Choroid plexus epithelial cell (primary cell): ENCODE measurements at regions not wholly inside any gene's neighbourhood (a gene's known extent, or its start where the extent isn't known, plus 50 kb on each side); places are given as distances from the start of the nearest gene placed in this dataset.

Experiments
- DNase-seq: peaks from one replicate; pipeline ENCODE4 v3.0.0-alpha.2; 2010; ENCODE audit warnings: low read depth
- H3K4me3 ChIP-seq: 2 replicates; pipeline ENCODE4 v1.5.1; 2011; ENCODE audit warnings: low read depth, mild to moderate bottlenecking, control low read depth, low read length, moderate library complexity
- CTCF ChIP-seq: conservative IDR thresholded peaks from 2 replicates; pipeline ENCODE4 v1.5.1; 2011; ENCODE audit warnings: low read depth, mild to moderate bottlenecking, control low read depth, inconsistent platforms, low read length, moderate library complexity

GRCh38 chr11:109894242-109894641 is 198.9 kb upstream of the ZC3H12C start:
- DNase-seq, result no peak
- TF ChIP-seq CTCF, result no peak
- H3K4me3 ChIP-seq, result no peak overlapping the region

- no peak overlapping the region for H3K4me3 ChIP-seq
- no peak for DNase-seq
- TF ChIP-seq CTCF, result no peak
Observed at GRCh38 chr11:109898592-109898991, 194.6 kb upstream of the ZC3H12C start.

GRCh38 chr11:109902764-109903433 is 190.3 kb upstream of the ZC3H12C start:
- DNase-seq, result no peak
- no peak overlapping the region for H3K4me3 ChIP-seq
- no peak for TF ChIP-seq CTCF

GRCh38 chr11:109911488-109911887 is 181.7 kb upstream of the ZC3H12C start:
- DNase-seq, result no peak
- no peak overlapping the region for H3K4me3 ChIP-seq
- TF ChIP-seq CTCF, result no peak

GRCh38 chr11:109914038-109914437 is 179.2 kb upstream of the ZC3H12C start:
- TF ChIP-seq CTCF, result no peak
- H3K4me3 ChIP-seq, result no peak overlapping the region
- no peak for DNase-seq

- H3K4me3 ChIP-seq, result no peak overlapping the region
- TF ChIP-seq CTCF, result no peak
- peak; percentile 68 for DNase-seq
Observed at GRCh38 chr11:109914809-109915653, 178.2 kb upstream of the ZC3H12C start.
